ENCODE measurements at regions not wholly inside any gene's neighbourhood (a gene's known extent, or its start where the extent isn't known, plus 50 kb on each side); places are given as distances from the start of the nearest gene placed in this dataset.

DNA sequence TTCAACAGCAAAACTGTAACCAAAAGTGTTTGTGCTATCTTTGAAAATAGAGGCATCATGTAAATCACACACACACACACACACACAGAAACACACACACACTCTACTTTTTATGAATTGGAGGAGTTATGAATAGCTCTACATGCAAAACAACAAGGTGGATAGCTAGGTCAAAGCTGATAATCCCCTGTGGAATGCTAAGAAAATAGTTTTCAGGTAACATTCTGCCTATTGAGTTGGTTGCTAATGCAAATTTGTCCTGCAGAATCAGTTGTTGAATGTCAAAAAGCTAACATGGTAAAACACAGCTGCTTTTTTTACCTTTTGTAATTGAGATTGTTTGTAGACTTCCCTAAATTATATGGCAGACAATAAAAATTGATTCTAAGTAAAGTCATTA is 1658.4 kb upstream of the RAG2 start:
- H3K27ac ChIP-seq, result no peak overlapping the region
- no peaks in the 10 kb centered on the region for H3K36me3 ChIP-seq
- H3K4me3 ChIP-seq, result no peak overlapping the region
- no peaks in the 10 kb centered on the region for H3K4me1 ChIP-seq
- no peak for DNase-seq
- no peaks in the 10 kb centered on the region for H3K27me3 ChIP-seq
- H3K9me3 ChIP-seq, result peaks cover 0 to 4% (median 0%) of the 10 kb centered on the region in 4 donors
- intact Hi-C loops (cut with DNase I; ENCODE audit: low total_unique reads), result no loop called here
- TF ChIP-seq, protein P1, sequence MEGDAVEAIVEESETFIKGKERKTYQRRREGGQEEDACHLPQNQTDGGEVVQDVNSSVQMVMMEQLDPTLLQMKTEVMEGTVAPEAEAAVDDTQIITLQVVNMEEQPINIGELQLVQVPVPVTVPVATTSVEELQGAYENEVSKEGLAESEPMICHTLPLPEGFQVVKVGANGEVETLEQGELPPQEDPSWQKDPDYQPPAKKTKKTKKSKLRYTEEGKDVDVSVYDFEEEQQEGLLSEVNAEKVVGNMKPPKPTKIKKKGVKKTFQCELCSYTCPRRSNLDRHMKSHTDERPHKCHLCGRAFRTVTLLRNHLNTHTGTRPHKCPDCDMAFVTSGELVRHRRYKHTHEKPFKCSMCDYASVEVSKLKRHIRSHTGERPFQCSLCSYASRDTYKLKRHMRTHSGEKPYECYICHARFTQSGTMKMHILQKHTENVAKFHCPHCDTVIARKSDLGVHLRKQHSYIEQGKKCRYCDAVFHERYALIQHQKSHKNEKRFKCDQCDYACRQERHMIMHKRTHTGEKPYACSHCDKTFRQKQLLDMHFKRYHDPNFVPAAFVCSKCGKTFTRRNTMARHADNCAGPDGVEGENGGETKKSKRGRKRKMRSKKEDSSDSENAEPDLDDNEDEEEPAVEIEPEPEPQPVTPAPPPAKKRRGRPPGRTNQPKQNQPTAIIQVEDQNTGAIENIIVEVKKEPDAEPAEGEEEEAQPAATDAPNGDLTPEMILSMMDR (IDR thresholded peaks at IDR 0.05), result no peak
- TF ChIP-seq POLR2A (IDR thresholded peaks at IDR 0.05) (no peak), POLR2AphosphoS5 (IDR thresholded peaks at IDR 0.05) (no peak), EP300 (IDR thresholded peaks at IDR 0.05) (no peak)

DNA sequence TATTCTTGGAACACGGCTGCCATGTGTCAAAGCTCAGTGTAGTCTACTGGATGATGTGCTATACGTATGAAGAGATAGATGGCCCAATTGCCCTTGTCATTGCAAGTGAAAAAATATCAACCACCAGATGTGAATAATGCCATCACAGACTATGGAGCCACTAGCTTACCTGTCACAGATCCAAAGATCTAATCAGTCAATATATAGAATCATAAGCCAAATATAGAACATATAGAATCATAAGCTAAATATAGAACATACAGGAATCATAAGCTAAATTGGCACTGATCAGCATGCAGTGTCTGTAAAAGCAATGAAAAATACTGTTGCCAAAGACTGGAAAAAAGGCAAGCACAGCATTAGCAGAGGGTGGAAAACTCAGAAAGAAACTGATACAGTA is 1656.9 kb upstream of the RAG2 start:
- H3K9me3 ChIP-seq, result no peaks in the 10 kb centered on the region
- TF ChIP-seq, protein P1 (IDR thresholded peaks at IDR 0.05), result no peak
- TF ChIP-seq POLR2A (IDR thresholded peaks at IDR 0.05) (no peak), EP300 (IDR thresholded peaks at IDR 0.05) (no peak), POLR2AphosphoS5 (IDR thresholded peaks at IDR 0.05) (no peak)
- no peaks in the 10 kb centered on the region for H3K36me3 ChIP-seq
- H3K4me3 ChIP-seq, result no peak overlapping the region
- 64 to 87% (median 82%) methylated on average over 2 of the region's 2 CpGs for WGBS, 5 donors
- H3K4me1 ChIP-seq, result no peaks in the 10 kb centered on the region
- intact Hi-C loops (cut with DNase I; ENCODE audit: low total_unique reads), result no loop called here
- no peaks in the 10 kb centered on the region for H3K27me3 ChIP-seq
- no peak for DNase-seq
- no peak overlapping the region for H3K27ac ChIP-seq

DNA sequence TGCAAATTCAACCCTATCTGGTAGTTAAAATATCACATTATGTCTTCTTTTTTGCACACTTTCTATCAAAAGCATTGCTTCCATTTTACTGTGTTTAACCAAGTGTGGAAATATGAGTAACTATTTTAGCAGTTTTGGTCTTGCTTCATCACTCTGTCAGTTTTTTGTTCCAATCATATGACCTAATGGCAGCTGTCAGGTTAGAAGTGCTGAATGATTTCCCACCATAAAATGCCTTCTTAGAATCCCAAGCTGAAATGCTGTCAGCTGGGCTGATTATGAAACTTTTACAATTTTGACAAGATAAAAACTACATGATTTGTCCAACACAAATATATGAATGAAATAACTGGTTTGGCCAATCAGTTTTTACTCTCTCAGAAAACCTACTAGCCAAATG is 1654.6 kb upstream of the RAG2 start:
- intact Hi-C loops (cut with DNase I; ENCODE audit: low total_unique reads), result no loop called here
- Histone ChIP-seq H3K4me1 (no peaks in the 10 kb centered on the region), H3K27me3 (no peaks in the 10 kb centered on the region), H3K27ac (no peak overlapping the region), H3K9me3 (no peaks in the 10 kb centered on the region), H3K4me3 (no peak overlapping the region), H3K36me3 (no peaks in the 10 kb centered on the region)
- TF ChIP-seq, protein P1 (IDR thresholded peaks at IDR 0.05), result no peak
- no peak for TF ChIP-seq POLR2AphosphoS5 (IDR thresholded peaks at IDR 0.05)
- no peak for TF ChIP-seq EP300 (IDR thresholded peaks at IDR 0.05)
- no peak for TF ChIP-seq POLR2A (IDR thresholded peaks at IDR 0.05)
- no peak for DNase-seq

DNA sequence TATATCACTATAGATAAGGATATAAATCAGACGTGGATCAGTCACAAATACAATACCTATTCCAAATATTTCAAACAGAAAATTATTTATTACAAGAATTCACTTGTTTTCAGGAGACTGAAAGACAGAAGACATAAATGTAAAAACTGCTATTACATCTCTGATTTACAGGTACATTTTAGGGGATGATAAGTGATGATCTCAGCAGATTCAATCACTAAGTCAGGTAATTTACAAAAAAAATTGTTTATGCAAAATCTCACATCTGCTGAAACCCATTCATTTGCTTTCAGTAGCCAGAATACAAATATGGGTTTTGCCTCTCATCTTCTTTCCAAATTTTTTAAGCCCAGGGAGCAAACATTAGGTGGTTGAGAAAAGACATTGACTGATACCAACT is 1648.4 kb upstream of the RAG2 start:
- no peaks in the 10 kb centered on the region for H3K27me3 ChIP-seq

More for the DNA sequence above, 1648.4 kb upstream of the RAG2 start:
- no peaks in the 10 kb centered on the region for H3K9me3 ChIP-seq
- no peak for DNase-seq
- TF ChIP-seq, protein P1 (IDR thresholded peaks at IDR 0.05), result no peak
- no peak for TF ChIP-seq POLR2AphosphoS5 (IDR thresholded peaks at IDR 0.05)
- no peak overlapping the region for H3K27ac ChIP-seq
- intact Hi-C loops (cut with DNase I; ENCODE audit: low total_unique reads), result no loop called here
- no peaks in the 10 kb centered on the region for H3K4me1 ChIP-seq
- 39 to 60% (median 54%) methylated on average over 1 of the region's 1 CpG for WGBS, 5 donors
- no peak overlapping the region for H3K4me3 ChIP-seq
- H3K36me3 ChIP-seq, result no peaks in the 10 kb centered on the region

All from stomach (tissue), 8 donors.